ENCODE measurements at regions not wholly inside any gene's neighbourhood (a gene's known extent, or its start where the extent isn't known, plus 50 kb on each side); places are given as distances from the start of the nearest gene placed in this dataset.

DNA sequence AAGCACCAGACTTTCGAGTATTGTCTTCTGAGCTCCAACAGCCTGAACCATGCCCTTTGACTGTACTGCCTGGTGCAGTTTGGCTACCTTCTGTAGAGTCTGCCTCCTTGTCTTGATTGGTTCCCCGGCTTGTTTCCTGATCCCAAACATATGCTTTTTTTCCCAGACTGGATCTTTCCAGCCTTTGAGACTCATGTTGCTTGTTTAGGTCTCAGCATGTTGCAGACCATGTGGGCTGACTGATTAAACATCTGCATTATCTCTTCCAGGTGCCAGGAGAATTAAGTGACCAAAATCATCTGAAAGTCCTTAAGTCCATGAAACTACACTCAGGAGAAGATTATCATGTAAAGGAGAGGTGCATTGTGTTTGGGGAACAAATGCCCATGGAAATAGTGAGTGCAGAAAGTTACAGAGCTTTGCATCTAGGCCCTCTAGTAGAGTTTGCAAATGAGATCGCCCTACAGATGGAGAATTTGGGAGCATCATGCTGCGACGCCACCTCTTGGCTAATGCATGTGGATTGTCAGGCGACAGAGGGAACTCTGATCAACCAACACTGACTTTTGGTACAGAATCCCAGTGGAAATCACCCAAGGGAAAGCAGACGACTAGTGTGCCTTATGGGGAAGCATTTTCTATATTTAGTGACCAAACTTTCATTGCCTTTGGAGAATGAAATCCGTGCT lies 188.8 kb downstream of the BLID start:
- no peak overlapping the region for H3K4me3 ChIP-seq (replicated peaks in 1 of 2; ENCODE audit: low read depth in 1 of 2, low read length in 2 of 2)
- ChIA-PET POLR2A (no interaction called here), CTCF (no interaction called here), RAD21 (ENCODE audit: low non-redundant PET in 1 of 2, low total read pairs in 2 of 2, uncharacterized antibody in 2 of 2, unreplicated experiment in 2 of 2) (no interaction called here)
- H2AFZ ChIP-seq (ENCODE audit: low read depth, low read length, poor library complexity, severe bottlenecking), result no peak overlapping the region
- ATAC-seq, result no peak
- DNase-seq (ENCODE audit: low read depth, low spot score), result no peak
- no peak for TF ChIP-seq ZNF274 (IDR thresholded peaks at IDR 0.05; ENCODE audit: low read depth, low read length)
- no peak for TF ChIP-seq FOSL1 (IDR thresholded peaks at IDR 0.05; ENCODE audit: low read depth)
- no peak for TF ChIP-seq SRF (IDR thresholded peaks at IDR 0.05; ENCODE audit: low read depth)
- TF ChIP-seq EZH2 (IDR thresholded peaks at IDR 0.05), result no peak
- TF ChIP-seq, protein P1, sequence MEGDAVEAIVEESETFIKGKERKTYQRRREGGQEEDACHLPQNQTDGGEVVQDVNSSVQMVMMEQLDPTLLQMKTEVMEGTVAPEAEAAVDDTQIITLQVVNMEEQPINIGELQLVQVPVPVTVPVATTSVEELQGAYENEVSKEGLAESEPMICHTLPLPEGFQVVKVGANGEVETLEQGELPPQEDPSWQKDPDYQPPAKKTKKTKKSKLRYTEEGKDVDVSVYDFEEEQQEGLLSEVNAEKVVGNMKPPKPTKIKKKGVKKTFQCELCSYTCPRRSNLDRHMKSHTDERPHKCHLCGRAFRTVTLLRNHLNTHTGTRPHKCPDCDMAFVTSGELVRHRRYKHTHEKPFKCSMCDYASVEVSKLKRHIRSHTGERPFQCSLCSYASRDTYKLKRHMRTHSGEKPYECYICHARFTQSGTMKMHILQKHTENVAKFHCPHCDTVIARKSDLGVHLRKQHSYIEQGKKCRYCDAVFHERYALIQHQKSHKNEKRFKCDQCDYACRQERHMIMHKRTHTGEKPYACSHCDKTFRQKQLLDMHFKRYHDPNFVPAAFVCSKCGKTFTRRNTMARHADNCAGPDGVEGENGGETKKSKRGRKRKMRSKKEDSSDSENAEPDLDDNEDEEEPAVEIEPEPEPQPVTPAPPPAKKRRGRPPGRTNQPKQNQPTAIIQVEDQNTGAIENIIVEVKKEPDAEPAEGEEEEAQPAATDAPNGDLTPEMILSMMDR (IDR thresholded peaks at IDR 0.05 in 2 of 3, conservative IDR thresholded peaks at IDR 0.05 in 1 of 3; ENCODE audit: borderline replicate concordance in 1 of 3, insufficient read depth in 1 of 3, low read depth in 2 of 3, low read length in 2 of 3), result no peak
- TF ChIP-seq SIN3A (IDR thresholded peaks at IDR 0.05; ENCODE audit: low read depth), result no peak
- TF ChIP-seq, protein P2, sequence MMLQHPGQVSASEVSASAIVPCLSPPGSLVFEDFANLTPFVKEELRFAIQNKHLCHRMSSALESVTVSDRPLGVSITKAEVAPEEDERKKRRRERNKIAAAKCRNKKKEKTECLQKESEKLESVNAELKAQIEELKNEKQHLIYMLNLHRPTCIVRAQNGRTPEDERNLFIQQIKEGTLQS (IDR thresholded peaks at IDR 0.05), result no peak
- no peak for TF ChIP-seq SP1 (IDR thresholded peaks at IDR 0.05; ENCODE audit: low read depth)
- TF ChIP-seq, protein P3, sequence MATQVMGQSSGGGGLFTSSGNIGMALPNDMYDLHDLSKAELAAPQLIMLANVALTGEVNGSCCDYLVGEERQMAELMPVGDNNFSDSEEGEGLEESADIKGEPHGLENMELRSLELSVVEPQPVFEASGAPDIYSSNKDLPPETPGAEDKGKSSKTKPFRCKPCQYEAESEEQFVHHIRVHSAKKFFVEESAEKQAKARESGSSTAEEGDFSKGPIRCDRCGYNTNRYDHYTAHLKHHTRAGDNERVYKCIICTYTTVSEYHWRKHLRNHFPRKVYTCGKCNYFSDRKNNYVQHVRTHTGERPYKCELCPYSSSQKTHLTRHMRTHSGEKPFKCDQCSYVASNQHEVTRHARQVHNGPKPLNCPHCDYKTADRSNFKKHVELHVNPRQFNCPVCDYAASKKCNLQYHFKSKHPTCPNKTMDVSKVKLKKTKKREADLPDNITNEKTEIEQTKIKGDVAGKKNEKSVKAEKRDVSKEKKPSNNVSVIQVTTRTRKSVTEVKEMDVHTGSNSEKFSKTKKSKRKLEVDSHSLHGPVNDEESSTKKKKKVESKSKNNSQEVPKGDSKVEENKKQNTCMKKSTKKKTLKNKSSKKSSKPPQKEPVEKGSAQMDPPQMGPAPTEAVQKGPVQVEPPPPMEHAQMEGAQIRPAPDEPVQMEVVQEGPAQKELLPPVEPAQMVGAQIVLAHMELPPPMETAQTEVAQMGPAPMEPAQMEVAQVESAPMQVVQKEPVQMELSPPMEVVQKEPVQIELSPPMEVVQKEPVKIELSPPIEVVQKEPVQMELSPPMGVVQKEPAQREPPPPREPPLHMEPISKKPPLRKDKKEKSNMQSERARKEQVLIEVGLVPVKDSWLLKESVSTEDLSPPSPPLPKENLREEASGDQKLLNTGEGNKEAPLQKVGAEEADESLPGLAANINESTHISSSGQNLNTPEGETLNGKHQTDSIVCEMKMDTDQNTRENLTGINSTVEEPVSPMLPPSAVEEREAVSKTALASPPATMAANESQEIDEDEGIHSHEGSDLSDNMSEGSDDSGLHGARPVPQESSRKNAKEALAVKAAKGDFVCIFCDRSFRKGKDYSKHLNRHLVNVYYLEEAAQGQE (IDR thresholded peaks at IDR 0.05; ENCODE audit: low read depth), result no peak
- TF ChIP-seq ZFX (IDR thresholded peaks at IDR 0.05), result no peak
- no peak for TF ChIP-seq RAD21 (IDR thresholded peaks at IDR 0.05; ENCODE audit: low read depth)
- no peak for TF ChIP-seq TCF7L2 (IDR thresholded peaks at IDR 0.05; ENCODE audit: borderline replicate concordance, extremely low read depth, insufficient read depth, insufficient read length)
- no peak for TF ChIP-seq POLR2AphosphoS5 (IDR thresholded peaks at IDR 0.05; ENCODE audit: low read depth, low read length)
- no peak for TF ChIP-seq JUND (IDR thresholded peaks at IDR 0.05)
- TF ChIP-seq, protein P4, sequence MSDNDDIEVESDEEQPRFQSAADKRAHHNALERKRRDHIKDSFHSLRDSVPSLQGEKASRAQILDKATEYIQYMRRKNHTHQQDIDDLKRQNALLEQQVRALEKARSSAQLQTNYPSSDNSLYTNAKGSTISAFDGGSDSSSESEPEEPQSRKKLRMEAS (IDR thresholded peaks at IDR 0.05), result no peak
- TF ChIP-seq EGR1 (IDR thresholded peaks at IDR 0.05; ENCODE audit: low read depth), result no peak
- TF ChIP-seq ELF1 (IDR thresholded peaks at IDR 0.05; ENCODE audit: borderline replicate concordance, low read depth), result no peak
- BruUV-seq (replicated peaks), result no TSS peak
- no peak overlapping the region for H3K9ac ChIP-seq (ENCODE audit: low read length)
- H3K36me3 ChIP-seq (ENCODE audit: control insufficient read depth in 1 of 2, insufficient read depth in 2 of 2, low read length in 2 of 2), result no peaks in the 10 kb centered on the region
- H3K27ac ChIP-seq (ENCODE audit: low read depth, low read length), result no peak overlapping the region
- no peak overlapping the region for H3K4me2 ChIP-seq (ENCODE audit: low read length)
- no peaks in the 10 kb centered on the region for H3K79me2 ChIP-seq (ENCODE audit: insufficient read depth, low read length)
- H3K27me3 ChIP-seq (ENCODE audit: insufficient read depth, low read length), result no peaks in the 10 kb centered on the region
- no peaks in the 10 kb centered on the region for H3K9me2 ChIP-seq (ENCODE audit: insufficient read depth)
- intact Hi-C loops (cut with micrococcal nuclease), result no loop called here
- H4K20me1 ChIP-seq (ENCODE audit: insufficient read depth), result no peaks in the 10 kb centered on the region
- H3K9me3 ChIP-seq (ENCODE audit: control insufficient read depth in 1 of 2, insufficient read depth in 1 of 2, low read depth in 1 of 2, low read length in 2 of 2), result no peaks in the 10 kb centered on the region
- no peaks in the 10 kb centered on the region for H3K4me1 ChIP-seq (ENCODE audit: control insufficient read depth in 1 of 2, insufficient read depth in 2 of 2, low read length in 2 of 2)

Data from HCT116 (cell line).